GM19240 (cell line): ENCODE measurements at regions not wholly inside any gene's neighbourhood (a gene's known extent, or its start where the extent isn't known, plus 50 kb on each side); places are given as distances from the start of the nearest gene placed in this dataset.
"Not testable (repeated sequence)": the region's sequence is repeated elsewhere in the genome, so short reads cannot be mapped to it uniquely, and the experiment has no call there.

Experiments used
- DNase-seq: peaks from one replicate; pipeline ENCODE4 v3.0.0; 2011; ENCODE audit warnings: low spot score; ENCODE audit not compliant: insufficient read length

DNA sequence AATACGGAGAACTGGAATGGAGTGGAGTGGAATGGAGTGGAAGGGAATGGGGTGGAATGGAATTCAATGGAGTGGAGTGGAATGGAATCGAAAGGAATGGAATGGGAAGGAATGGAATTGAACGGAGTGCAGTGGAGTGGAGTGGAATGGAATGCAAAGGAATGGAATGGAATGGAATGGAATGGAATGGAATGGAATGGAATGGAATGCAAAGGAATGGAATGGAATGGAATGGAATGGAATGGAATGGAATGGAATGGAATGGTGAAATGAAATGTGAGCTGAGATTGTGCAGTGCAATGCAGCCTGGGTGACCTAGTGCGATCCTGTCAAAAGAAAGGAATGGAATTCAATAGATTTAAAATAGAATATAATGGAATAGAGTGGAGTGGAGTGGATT is 357.3 kb upstream of the WSB1 start:
- not testable (repeated sequence) for DNase-seq

- DNase-seq = not testable (repeated sequence)
Observed at GRCh38 chr17:26937750-26938322, 356.1 kb upstream of the WSB1 start.

DNA sequence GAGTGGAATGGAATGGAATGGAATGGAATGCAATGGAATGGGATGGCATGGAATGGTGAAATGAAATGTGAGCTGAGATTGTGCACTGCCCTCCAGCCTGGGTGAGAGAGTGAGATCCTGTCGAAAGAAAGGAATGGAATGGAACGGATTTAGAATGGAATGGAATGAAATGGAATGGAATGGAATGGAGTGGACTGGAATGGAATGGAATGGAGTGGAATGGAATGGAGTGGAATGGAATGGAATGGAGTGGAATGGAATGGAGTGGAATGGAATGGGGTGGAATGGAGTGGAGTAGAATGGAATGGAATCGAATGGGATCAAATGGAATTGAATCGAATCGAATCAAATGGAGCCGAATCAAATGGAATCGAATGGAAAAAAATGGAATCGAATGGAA is 354.2 kb upstream of the WSB1 start:
- DNase-seq = not testable (repeated sequence)

DNA sequence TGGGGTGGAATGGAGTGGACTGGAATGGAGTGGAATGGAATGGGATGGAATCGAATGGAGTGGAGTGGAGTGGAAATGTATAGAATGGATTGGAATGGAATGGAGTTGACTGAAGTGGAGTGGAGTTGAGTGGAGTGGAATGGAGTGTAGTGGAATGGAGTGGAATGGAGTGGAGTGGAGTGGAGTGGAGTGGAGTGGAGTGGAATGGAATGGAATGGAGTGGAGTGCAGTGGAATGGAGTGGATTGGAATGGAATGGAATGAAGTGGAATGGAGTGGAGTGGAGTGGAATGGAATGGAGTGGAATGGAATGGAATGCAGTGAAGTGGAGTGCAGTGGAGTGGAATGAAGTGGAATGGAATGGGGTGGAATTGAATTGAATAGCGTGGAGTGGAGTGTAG is 353.3 kb upstream of the WSB1 start:
- not testable (repeated sequence) for DNase-seq

- no peak for DNase-seq
Observed at GRCh38 chr17:26962255-26963162, 331.4 kb upstream of the WSB1 start.

DNA sequence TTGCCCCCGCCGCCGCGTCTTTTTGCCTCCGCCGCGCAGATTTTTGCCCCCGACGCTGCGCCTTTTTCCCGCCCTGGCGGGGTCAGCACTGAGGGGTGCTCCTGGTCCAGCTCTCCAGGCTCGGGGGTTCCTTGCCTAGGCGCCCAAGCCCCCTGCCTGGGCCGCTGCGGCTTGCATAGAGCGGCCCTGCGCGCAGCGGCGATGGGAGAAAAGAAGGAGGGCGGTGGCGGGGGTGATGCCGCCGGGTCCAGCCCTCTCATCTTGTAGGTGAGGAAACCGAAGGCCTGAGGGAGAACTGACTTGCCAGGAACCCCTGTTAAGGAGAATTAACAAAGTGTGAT is 330.8 kb upstream of the WSB1 start:
- no peak for DNase-seq

GRCh38 chr17:26965898-26966624 is 327.9 kb upstream of the WSB1 start:
- DNase-seq = not testable (repeated sequence)

GRCh38 chr17:26966625-26967179 is 327.2 kb upstream of the WSB1 start:
- DNase-seq = not testable (repeated sequence)

DNA sequence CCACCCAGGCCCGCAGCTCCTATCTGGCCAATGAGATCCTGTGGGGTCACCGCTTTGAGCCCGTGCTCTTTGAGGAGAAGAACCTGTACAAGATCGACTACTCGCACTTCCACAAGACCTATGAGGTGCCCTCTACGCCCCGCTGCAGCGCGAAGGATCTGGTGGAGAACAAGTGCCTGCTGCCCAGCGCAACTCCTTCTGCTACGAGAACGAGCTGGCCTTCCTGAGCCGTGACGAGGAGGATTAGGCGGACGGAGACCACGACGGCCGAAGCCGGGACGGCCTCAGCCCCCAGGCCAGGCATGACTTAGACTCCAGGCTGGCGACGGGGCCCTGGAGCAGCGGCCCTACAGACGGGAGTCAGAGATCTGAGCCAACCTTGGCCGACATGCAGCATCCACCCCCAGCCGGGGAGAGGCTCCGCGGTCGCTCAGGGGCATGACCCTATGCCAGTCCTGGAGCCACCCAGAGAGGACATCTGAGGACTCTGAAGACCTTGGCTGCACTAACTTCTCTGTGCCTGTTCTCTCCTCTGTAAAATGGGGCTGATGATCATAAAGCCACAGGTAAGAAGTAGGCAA is 312.0 kb upstream of the WSB1 start:
- DNase-seq = not testable (repeated sequence)

DNA sequence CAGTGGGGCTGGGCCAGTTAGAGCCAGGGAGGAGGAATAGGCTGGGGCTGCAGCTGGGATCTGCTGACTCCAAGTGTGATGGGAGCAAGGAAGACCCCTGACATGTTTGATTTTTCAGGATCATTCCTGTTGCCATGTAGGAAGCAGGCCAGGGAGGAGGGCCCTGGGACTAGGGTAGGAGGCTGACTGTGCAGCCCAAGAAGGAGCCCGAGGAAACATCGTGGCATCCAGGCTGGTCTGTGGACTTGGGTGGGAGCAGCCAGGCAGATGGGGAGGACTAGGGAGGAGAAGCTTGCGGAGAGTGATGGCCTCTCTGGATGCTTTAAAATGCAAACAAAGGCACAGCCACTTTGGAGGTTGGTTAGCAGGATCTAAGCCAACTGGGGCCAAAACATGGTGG is 311.4 kb upstream of the WSB1 start:
- DNase-seq = not testable (repeated sequence)

GRCh38 chr17:26987851-26988250 is 306.1 kb upstream of the WSB1 start:
- DNase-seq = not testable (repeated sequence)

DNA sequence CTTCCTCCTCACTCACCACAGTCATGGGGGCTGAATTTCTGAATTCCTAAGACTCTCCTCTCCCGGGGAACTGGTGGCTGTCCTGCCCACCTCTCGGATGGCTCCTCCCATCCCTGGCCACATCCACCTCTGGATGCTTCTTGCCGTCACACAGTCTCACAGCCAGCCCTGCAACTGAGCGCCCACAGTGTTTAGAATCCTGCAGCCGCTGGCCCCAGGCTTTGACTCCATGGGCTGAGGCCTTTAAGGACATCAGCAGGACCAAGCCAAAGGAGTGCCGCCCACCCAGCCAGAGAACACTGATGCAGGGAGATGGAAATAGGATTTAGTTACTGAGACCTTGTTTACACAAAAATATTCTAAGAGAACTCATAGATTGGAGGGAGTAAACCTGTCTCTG is 299.3 kb upstream of the WSB1 start:
- not testable (repeated sequence) for DNase-seq

DNA sequence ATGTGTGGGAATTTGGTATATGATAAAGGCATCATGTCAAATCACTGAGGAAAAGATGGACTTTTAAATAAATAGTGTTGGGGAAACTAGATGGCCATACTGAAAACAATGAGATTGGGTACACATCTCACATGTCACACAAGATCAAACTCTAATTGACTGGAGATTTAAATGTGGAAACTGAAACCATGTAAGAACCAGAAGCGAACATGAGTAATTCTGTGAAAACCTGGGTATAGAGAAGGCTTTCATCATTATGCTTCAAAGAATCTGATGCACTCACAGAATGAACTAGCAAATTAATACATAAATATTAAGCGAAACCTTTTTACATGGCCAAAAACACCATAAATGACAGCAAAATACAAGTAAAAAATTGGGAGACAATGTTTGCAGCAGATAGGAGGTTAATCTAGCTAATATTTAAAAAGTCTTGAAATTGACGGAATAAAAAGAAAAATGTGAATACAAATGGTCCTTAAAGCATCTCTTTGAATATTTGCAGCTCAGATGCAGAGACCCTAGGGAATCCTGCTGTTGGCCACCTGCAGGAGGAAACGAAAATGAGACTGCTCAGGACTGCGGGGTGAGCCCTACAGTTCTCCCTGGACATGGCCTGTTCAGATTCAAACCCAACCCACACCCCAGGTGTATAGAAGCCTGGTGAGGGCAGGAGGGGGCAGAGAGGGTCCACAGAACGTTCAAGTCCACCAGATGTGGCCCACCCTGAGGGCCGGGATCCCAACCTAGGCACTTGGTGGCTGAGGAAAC is 297.6 kb upstream of the WSB1 start:
- not testable (repeated sequence) for DNase-seq

GRCh38 chr17:27007734-27008531 is 286.0 kb upstream of the WSB1 start:
- DNase-seq = not testable (repeated sequence)

DNA sequence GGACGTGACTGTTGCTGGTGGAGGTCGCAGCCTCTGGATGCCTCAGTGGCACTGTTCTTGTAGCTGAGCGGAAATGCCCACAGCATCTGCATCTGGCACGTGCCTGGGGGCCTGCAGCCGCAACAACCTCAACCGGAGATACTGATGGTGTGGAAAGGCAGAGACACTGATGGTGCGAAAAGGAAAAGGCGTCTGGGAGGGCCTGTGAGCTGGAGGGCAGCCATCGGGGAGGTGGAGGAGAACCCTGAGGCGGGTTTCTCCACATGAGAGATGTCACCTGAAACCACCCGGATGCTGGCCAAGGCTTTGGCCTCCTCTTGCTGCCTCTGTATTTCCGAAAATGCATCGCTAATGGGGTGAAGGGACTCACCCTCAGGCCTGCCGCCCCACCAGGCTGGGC is 284.8 kb upstream of the WSB1 start:
- DNase-seq = no peak

DNA sequence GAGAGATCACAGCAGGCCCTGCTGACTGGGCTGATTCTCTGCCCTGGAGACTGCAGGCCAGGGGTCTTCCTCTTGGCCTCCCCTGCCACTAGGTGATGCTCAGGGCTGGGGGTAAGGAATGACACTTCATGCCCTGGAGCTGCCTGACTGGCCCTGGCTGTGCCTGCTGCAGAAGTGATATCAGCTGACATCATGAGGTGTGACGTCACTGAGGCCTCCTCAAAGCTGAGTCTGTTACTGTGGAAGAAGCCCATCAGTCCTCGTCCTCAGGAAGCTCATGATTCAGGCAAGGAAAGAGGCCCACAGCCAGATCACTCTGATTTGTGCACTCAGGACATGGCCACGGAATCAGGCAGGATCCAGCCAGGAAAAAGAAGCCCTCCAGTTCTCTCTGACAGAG is 283.8 kb upstream of the WSB1 start:
- DNase-seq = not testable (repeated sequence)

DNA sequence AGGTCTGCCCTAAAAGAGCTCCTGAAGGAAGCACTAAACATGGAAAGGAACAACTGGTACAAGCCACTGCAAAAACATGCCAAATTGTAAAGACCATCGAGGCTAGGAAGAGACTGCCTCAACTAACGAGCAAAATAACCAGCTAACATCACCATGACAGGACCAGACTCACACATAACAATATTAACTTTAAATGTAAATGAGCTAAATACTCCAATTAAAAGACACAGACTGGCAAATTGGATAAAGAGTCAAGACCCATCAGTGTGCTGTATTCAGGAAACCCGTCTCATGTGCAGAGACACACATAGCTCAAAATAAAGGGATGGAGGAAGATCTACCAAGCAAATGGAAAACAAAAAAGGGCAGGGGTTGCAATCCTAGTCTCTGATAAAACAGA is 263.4 kb upstream of the WSB1 start:
- DNase-seq = not testable (repeated sequence)

DNA sequence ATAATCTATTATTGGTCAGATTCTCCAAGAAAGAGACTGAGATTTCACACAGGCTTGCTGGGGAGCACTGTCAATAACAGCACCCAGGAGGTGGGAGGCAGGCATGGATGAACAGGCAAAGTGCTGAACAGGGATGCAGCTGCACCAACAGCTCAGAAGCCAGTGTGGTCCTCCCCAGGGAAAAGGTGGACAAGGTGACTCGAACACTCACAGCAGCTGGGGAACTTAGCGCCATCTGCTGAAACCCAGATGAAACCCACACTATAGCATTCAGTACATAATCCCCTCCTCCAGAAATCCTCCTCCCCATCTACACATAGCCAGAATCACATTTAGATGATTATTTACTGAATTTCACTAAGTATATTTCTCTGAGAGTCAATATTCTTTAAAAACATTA is 255.2 kb upstream of the WSB1 start:
- DNase-seq = no peak

GRCh38 chr17:27045039-27045438 is 248.9 kb upstream of the WSB1 start:
- DNase-seq = not testable (repeated sequence)
